GM18861 (cell line): ENCODE measurements at regions not wholly inside any gene's neighbourhood (a gene's known extent, or its start where the extent isn't known, plus 50 kb on each side); places are given as distances from the start of the nearest gene placed in this dataset.

Source experiments
- ATAC-seq: cut with Tn5 transposase; IDR thresholded peaks from one replicate; pipeline ENCODE4 v1.9.1; 2021; ENCODE audit not compliant: unreplicated experiment

GRCh38 chr9:106684940-106685695, 177.8 kb upstream of the ZNF462 start:
- no peak for ATAC-seq

DNA sequence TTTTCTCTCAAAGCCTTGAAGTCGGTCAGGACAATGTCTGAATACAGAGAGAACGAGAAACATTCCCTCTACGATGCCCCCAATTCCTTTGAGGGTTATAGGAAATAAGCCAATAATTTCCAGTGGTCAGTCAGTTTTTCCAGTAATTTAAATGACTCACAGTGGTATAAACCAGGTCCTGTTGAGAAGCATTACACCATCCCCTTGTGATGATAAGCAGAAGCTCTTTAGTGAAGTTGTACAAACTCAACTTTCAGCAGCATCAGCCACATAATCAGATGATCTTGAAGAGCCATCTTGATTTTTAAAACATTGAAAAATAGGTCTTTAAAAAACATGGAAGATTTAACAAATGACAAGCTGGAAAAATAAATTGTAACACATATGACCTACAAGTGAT, 173.9 kb upstream of the ZNF462 start:
- no peak for ATAC-seq

- ATAC-seq, result no peak
Measured at GRCh38 chr9:106691627-106692026, 171.3 kb upstream of the ZNF462 start.

- ATAC-seq, result no peak
Measured at GRCh38 chr9:106693558-106693957, 169.4 kb upstream of the ZNF462 start.

GRCh38 chr9:106696804-106697203, 166.2 kb upstream of the ZNF462 start:
- ATAC-seq, result no peak

- no peak for ATAC-seq
Measured at GRCh38 chr9:106697390-106697749, 165.6 kb upstream of the ZNF462 start.

- no peak for ATAC-seq
Measured at GRCh38 chr9:106697750-106698502, 165.0 kb upstream of the ZNF462 start.

- no peak for ATAC-seq
Measured at GRCh38 chr9:106700676-106701075, 162.3 kb upstream of the ZNF462 start.

- no peak for ATAC-seq
Measured at GRCh38 chr9:106701611-106702010, 161.4 kb upstream of the ZNF462 start.

GRCh38 chr9:106704056-106704615, 158.8 kb upstream of the ZNF462 start:
- no peak for ATAC-seq

GRCh38 chr9:106707291-106707690, 155.7 kb upstream of the ZNF462 start:
- ATAC-seq, result no peak

GRCh38 chr9:106707738-106708474, 155.1 kb upstream of the ZNF462 start:
- ATAC-seq, result no peak

- no peak for ATAC-seq
Measured at GRCh38 chr9:106708475-106709146, 154.4 kb upstream of the ZNF462 start.

GRCh38 chr9:106712279-106712678, 150.7 kb upstream of the ZNF462 start:
- ATAC-seq, result no peak

DNA sequence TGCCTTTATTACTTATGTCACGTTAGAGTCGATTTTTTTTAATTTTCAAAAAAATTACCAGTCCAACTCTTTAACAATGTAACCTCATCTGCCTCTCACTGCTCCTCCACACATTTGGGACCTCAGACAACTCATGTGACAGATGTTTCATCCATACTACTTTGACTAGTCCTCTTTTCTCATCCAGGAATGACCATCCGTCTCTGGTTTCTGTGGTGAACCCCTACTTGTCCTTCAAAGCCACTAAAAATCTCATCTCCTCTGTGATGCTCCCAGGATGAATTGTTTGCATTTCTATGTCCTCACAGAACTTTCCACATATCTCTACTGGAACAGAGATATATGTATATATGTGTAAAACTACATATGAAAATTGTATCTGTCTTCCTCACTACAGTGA, 149.8 kb upstream of the ZNF462 start:
- ATAC-seq, result no peak

GRCh38 chr9:106716820-106717219, 146.1 kb upstream of the ZNF462 start:
- no peak for ATAC-seq

DNA sequence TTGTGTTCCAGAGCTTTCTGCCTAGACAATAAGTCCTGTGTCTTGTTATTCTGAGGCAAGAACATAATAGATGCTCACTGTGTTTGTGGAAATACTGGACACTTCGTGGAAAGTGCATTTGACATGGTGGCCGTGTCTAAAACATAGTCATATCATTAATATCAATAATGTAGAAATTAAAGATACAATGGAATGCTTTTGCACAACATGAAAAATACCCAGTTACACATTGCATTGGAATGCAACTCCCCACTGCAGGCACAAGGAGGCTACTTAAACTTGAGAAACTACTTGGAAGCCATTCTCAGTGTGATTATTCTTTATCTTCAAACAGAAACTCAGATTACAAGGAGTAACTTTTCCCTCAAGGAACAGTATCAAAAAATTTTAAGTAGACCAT, 145.3 kb upstream of the ZNF462 start:
- no peak for ATAC-seq

DNA sequence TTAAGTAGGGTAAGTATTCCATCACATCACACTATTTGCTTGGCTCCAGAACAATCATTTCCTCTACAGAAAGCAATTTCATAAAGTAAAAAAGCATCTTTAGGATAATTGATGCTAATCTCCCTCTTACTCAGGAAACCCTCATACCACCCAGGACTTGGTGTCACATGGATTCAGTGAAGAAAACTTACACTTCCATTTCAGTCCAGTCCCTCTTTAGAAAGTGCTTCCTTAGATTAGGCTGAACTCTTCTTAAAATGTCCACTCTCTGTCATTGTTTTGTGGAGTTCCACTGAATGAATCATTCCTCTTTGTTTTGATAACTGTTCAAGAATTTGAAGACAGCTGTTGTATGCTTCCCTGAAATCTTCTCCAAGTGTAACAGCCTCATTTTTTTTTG, 144.0 kb upstream of the ZNF462 start:
- no peak for ATAC-seq

DNA sequence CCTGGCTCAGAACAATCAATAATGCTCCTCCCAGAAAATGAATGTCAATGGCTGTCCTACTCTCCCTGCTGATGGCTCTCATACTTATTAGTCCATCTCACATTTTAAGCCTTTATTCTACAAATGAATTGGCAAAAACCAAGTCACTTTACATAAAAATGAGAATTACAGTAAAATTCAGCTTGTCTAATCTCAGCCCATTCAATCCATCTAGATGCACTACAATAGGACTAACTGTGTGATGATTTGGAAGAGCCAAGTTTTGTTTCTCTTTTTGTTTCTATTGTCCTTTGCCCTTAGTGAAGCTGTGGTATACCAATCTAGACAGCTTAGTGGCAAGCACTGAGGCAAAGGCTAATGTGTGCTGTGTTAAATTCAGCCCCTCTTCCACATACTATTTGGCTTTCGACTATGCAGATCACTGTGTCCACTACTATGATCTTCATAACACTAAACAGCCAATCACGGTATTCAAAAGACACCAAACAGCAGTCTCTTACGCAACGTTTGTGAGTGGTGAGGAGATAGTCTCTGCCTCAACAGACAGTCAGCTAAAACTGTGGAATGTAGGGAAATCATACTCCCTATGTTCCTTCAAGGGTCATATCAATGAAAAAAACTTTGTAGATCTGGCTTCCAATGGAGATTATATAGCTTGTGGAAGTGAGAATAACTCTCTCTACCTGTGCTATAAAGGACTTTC, 140.8 kb upstream of the ZNF462 start:
- no peak for ATAC-seq

DNA sequence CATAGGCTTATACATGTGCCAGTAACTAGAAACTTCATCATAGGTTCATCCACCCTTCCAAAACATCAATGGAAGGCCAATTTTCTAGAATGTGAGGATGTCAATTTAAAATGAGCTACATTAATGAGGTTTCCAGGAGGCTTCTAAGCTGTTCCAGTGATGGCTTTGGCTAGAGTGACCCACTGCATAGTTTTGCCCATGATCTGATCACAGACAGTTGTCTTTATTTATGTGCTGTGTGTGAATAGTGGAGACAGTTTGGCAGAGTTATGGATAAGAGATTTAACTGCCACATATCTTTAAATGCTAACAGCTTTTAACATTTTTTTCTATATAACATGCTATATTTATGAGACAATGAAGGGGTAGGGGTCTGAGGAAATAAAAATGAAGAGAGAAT, 139.0 kb upstream of the ZNF462 start:
- no peak for ATAC-seq
